Stimulated activated naive CD8-positive, alpha-beta T cell treated with anti-CD3 and anti-CD28 coated beads, Interleukin-15, Interleukin-2, amounts not matched to agents 100 U/mL and 50 U/mL, for 24 hours (primary cell): ENCODE measurements at regions not wholly inside any gene's neighbourhood (a gene's known extent, or its start where the extent isn't known, plus 50 kb on each side); places are given as distances from the start of the nearest gene placed in this dataset.

ENCODE experiments used
- ATAC-seq: fragments of 150-1000 bp; cut with Tn5 transposase; one replicate; pipeline ENCODE4 v1.10.0; 2021
- DNase-seq: peaks from one replicate; pipeline ENCODE4 v3.0.0; 2021

DNA sequence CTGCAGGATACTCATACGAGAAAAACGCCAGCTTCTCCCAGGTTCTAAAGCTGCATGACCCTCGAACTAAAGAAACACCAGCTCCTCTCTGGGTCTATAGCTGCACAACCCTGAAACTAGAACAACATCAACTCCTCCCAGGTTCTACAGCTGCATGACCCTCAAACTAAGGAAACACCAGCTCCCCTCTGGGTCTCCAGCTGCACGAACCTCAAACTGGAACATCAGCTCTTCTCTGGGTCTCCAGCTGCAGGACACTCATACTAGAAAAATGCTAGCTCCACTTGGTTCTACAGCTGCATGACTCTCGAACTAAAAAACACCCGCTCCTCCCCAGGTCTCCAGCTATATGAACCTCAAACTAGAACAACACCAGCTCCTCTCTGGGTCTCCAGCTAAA is 811.1 kb downstream of the CDH9 start:
- no peak for DNase-seq
- ATAC-seq, result no peak

- no peak for ATAC-seq
These were observed 833.3 kb downstream of the CDH9 start for GRCh38 chr5:26205121-26205520.

GRCh38 chr5:26193626-26194025 is 844.8 kb downstream of the CDH9 start:
- DNase-seq, result no peak
- no peak for ATAC-seq

More at GRCh38 chr5:26205121-26205520, 833.3 kb downstream of the CDH9 start:
- DNase-seq, result no peak

DNA sequence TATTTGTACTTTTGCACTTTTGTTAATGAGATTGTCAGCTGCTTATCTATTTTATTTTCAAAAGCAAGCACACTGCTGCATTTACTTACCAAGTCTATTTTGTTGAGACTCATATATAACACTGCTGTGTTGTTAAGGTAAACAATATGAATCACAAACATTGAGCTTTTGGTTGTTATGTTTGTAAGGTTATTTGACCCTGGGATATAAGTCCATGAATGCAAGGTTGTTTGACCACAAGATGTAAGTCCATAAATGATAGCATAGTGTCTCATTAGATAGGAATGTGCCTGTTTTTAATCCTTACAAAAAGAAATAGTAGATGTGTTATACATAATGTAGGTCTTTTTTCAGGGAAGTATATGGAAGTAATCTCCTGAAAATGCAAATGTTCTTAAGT is 845.9 kb downstream of the CDH9 start:
- no peak for DNase-seq
- no peak for ATAC-seq

- DNase-seq (no peak), ATAC-seq (no peak)
These were observed 856.8 kb downstream of the CDH9 start for GRCh38 chr5:26181582-26181981.

DNA sequence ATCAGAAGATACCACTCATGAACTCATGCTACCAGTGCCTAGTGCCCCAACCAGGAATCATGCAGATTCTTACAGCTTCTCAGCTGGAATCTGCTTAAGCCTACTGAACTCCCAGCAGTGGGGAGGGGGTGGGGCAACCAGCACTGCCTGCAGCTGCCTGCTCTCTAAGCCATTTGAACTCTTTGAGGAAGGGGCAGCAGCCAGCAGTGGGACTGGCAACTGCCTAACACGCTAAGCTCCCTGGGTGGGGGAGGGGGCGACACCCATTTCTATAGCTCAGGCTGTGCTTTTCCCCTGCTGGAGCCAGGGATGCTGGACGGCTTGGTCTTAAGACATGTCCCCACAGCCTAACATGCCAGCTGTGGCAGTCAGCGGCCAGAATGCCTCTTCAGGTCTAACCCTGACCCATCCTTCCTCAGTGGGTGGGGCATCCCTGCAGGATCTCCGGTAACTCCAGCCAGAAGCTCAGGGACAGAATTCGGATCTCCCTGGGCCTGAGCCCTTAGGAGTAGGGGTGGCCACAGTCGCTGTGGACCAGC is 889.7 kb downstream of the CDH9 start:
- DNase-seq (no peak), ATAC-seq (no peak)

GRCh38 chr5:26143259-26143658 is 895.1 kb downstream of the CDH9 start:
- DNase-seq (no peak), ATAC-seq (no peak)

GRCh38 chr5:26121338-26121737 is 917.0 kb downstream of the CDH9 start:
- DNase-seq, result no peak
- no peak for ATAC-seq

- ATAC-seq, result no peak
- no peak for DNase-seq
These were observed 934.2 kb downstream of the CDH9 start for GRCh38 chr5:26104175-26104574.

DNA sequence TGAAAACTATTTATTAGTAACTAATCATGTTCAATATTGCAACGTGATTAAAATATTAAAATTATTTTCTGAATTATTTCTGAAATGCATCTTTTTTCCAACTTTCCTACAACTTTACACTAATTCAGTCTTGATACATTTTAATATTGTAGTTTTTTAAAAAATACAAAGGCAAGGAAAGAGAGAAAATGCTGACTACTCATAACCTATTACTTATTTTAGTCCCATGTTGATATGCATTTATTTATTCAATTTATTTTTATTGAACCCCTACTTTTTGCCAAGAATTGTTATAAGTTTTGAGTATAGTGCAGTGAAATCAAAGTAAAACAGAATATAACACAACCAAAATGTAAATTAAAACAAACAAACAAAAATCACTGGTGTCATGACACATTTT is 978.2 kb downstream of the CDH9 start:
- DNase-seq, result no peak
- ATAC-seq, result no peak

GRCh38 chr5:26054594-26054993 is 983.8 kb downstream of the CDH9 start:
- no peak for DNase-seq
- ATAC-seq, result no peak

DNA sequence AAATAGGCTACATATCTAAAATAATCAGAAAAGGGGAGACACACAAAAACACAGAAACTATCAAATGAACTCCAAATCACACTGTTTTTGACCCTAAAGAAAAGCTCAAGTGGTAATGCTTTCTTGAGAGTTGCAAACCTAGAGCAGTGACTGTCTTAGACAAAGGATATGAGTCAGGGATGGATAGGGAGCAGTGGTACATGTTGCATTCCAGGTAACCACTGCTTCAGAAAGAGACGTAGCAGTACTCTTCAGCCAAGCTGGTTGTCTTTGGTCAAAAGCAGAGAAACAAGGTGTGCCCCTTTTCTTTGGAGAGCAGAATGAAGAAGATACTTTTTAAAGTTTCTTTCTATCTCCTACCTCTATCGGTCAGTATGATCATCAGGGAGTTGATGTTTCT is 1003.6 kb downstream of the CDH9 start:
- no peak for ATAC-seq
- no peak for DNase-seq

DNA sequence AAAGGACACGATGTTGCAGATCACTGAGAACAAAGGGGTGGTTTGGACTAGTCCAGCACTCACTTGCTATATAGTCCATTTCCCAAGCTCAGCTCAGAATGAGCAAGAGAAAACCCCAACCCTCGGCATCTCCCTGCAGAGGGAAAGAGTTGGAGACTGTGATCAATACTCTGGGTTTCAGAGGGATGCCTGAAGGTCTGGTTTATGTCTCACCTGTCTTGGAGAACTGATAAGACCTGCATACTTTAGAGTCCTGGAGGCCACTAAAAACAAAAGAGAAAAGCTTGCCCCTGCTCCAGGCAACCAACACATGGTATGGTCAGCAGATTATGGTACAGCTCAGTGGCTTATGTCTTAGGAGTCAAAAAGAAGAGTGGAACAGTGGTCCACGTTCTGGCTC is 1006.9 kb downstream of the CDH9 start:
- ATAC-seq (no peak), DNase-seq (no peak)

GRCh38 chr5:26026044-26026443 is 1012.3 kb downstream of the CDH9 start:
- no peak for ATAC-seq
- DNase-seq, result no peak

DNA sequence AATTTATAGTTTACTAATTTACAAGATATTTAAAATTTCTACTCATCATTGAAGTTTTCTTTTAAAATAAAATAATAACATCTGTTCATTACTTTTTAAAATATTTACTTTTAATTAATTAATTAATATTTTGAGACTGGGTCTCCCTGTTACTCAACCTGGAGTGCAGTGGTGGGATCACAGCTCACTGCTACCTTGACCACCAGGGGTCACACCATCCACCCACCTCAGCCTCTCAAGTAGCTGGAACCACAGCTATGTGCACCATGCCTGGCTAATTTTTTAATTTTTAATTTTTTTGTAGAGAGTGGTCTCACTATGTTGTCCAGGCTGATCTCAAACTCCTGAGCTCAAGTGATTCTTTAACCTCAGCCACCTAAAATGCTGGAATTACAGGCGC is 1013.6 kb downstream of the CDH9 start:
- ATAC-seq (no peak), DNase-seq (no peak)

DNA sequence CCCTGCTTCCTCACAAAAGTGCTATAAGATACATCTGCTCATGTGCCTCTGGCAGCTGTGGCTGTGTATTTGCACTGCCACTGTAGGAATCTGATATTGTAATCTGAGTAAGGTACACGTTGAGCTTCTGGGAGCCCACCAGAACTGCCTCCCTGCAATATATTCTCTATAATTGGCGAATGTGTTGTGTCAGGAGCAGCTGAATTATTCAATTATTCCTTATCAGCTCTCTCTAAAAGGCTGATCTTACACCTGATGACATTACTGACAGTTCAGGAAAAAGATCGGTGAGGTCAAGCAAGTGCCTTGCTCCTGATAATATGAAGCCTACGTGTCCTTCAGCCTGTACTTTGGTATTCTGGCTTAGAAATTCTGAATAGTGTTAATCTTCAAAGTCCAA is 1015.0 kb downstream of the CDH9 start:
- ATAC-seq, result no peak

GRCh38 chr5:26014206-26014605 is 1024.2 kb downstream of the CDH9 start:
- DNase-seq, result no peak
- no peak for ATAC-seq

More for the DNA sequence above, 1015.0 kb downstream of the CDH9 start:
- no peak for DNase-seq

GRCh38 chr5:26012078-26012477 is 1026.3 kb downstream of the CDH9 start:
- DNase-seq (no peak), ATAC-seq (no peak)

- no peak for ATAC-seq
These were observed 1028.6 kb downstream of the CDH9 start for GRCh38 chr5:26009742-26010141.

GRCh38 chr5:26003966-26004365 is 1034.4 kb downstream of the CDH9 start:
- DNase-seq (no peak), ATAC-seq (no peak)

More at GRCh38 chr5:26009742-26010141, 1028.6 kb downstream of the CDH9 start:
- DNase-seq, result no peak

GRCh38 chr5:25995209-25995608 is 1043.2 kb downstream of the CDH9 start:
- ATAC-seq (no peak), DNase-seq (no peak)

- ATAC-seq, result no peak
These were observed 1044.7 kb downstream of the CDH9 start for GRCh38 chr5:25993701-25994100.

DNA sequence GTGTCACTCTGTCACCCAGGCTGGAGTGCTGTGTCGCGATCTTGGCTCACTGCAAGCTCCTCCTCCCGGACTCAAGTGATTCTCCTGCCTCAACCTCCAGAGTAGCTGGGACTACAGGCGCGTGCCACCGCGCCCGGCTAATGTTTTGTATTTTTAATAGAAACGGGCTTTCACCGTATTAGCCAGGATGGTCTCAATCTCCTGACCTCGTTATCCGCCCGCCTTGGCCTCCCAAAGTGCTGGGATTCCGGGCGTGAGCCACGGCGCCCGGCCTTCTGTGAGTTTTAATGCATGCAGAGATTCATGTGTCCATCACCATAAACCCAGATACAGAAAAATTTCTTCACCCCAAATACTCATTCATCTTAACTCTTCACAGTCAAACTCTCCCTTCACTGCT is 1046.7 kb downstream of the CDH9 start:
- ATAC-seq (no peak), DNase-seq (no peak)

More at GRCh38 chr5:25993701-25994100, 1044.7 kb downstream of the CDH9 start:
- DNase-seq, result no peak

GRCh38 chr5:25990771-25991170 is 1047.6 kb downstream of the CDH9 start:
- ATAC-seq, result no peak
- no peak for DNase-seq

GRCh38 chr5:25979086-25979485 is 1059.3 kb downstream of the CDH9 start:
- no peak for ATAC-seq
- no peak for DNase-seq
